Trophoblast cell (in vitro differentiated cells and primary cell): ENCODE measurements at regions not wholly inside any gene's neighbourhood (a gene's known extent, or its start where the extent isn't known, plus 50 kb on each side); places are given as distances from the start of the nearest gene placed in this dataset.
"Not testable (repeated sequence)": the region's sequence is repeated elsewhere in the genome, so short reads cannot be mapped to it uniquely, and the experiment has no call there.

ENCODE experiments used
- DNase-seq, 2 donors: peaks; one replicate each; pipeline ENCODE4 v3.0.0-alpha.2; 2016
- H2AFZ ChIP-seq: 2 replicates; pipeline ENCODE4 v1.6.1; 2013; ENCODE audit warnings: low read length, moderate library complexity, mild to moderate bottlenecking; ENCODE audit not compliant: insufficient read depth, poor library complexity
- H2AK5ac ChIP-seq: 2 replicates; pipeline ENCODE4 v1.6.1; 2013; ENCODE audit warnings: mild to moderate bottlenecking, low read length
- H2BK120ac ChIP-seq: 2 replicates; pipeline ENCODE4 v1.6.1; 2013; ENCODE audit warnings: low read length, mild to moderate bottlenecking, moderate library complexity; ENCODE audit not compliant: insufficient read depth, poor library complexity
- H2BK12ac ChIP-seq: 2 replicates; pipeline ENCODE4 v1.6.1; 2013; ENCODE audit warnings: mild to moderate bottlenecking, low read length, moderate library complexity
- H2BK5ac ChIP-seq: 2 replicates; pipeline ENCODE4 v1.6.1; 2013; ENCODE audit warnings: low read length, low read depth, moderate library complexity, mild to moderate bottlenecking; ENCODE audit not compliant: poor library complexity
- H3K14ac ChIP-seq: 2 replicates; pipeline ENCODE4 v1.6.1; 2013; ENCODE audit warnings: mild to moderate bottlenecking, low read length
- H3K18ac ChIP-seq: 2 replicates; pipeline ENCODE4 v1.6.1; 2013; ENCODE audit warnings: mild to moderate bottlenecking, low read length
- H3K23ac ChIP-seq: 2 replicates; pipeline ENCODE4 v1.6.1; 2013; ENCODE audit warnings: low read length
- H3K27ac ChIP-seq: 2 replicates; pipeline ENCODE4 v1.5.1; 2013; ENCODE audit warnings: low read depth, mild to moderate bottlenecking, inconsistent platforms, low read length, moderate library complexity
- H3K27me3 ChIP-seq: 2 replicates; pipeline ENCODE4 v1.6.1; 2013; ENCODE audit warnings: inconsistent platforms, mild to moderate bottlenecking, low read length, moderate library complexity; ENCODE audit not compliant: insufficient read depth
- H3K36me3 ChIP-seq, 2 experiments: 1 replicate in 1 of 2; 2 replicates in 1 of 2; pipeline ENCODE4 v1.6.1; 2013; ENCODE audit warnings: low read length in 2 of 2, mild to moderate bottlenecking in 2 of 2, moderate library complexity in 1 of 2; ENCODE audit not compliant: insufficient read depth in 2 of 2, control insufficient read depth in 1 of 2
- H3K4ac ChIP-seq: 2 replicates; pipeline ENCODE4 v1.6.1; 2013; ENCODE audit warnings: low read depth, mild to moderate bottlenecking, low read length, moderate library complexity
- H3K4me1 ChIP-seq, 2 experiments: 1 replicate in 1 of 2; 2 replicates in 1 of 2; pipeline ENCODE4 v1.6.1; 2013; ENCODE audit warnings: low read length in 2 of 2, mild to moderate bottlenecking in 2 of 2, moderate library complexity in 1 of 2; ENCODE audit not compliant: insufficient read depth in 2 of 2, control insufficient read depth in 1 of 2
- H3K4me2 ChIP-seq: 2 replicates; pipeline ENCODE4 v1.6.1; 2013; ENCODE audit warnings: inconsistent platforms, mild to moderate bottlenecking, low read length, moderate library complexity
- H3K4me3 ChIP-seq: 2 replicates; pipeline ENCODE4 v1.5.1; 2013; ENCODE audit warnings: mild to moderate bottlenecking, low read depth, low read length, inconsistent platforms
- H3K79me1 ChIP-seq: one replicate; pipeline ENCODE4 v1.6.1; 2013; ENCODE audit warnings: low read length
- H3K79me2 ChIP-seq: 2 replicates; pipeline ENCODE4 v1.6.1; 2013; ENCODE audit warnings: low read length, mild to moderate bottlenecking; ENCODE audit not compliant: control insufficient read depth, insufficient read depth, poor library complexity
- H3K9ac ChIP-seq: 2 replicates; pipeline ENCODE4 v1.6.1; 2013; ENCODE audit warnings: mild to moderate bottlenecking, low read length
- H3K9me3 ChIP-seq: 2 replicates; pipeline ENCODE4 v1.6.1; 2013; ENCODE audit warnings: low read depth, mild to moderate bottlenecking, control low read depth, inconsistent platforms, low read length; ENCODE audit not compliant: insufficient read depth
- H4K12ac ChIP-seq: 2 replicates; pipeline ENCODE4 v1.6.1; 2013; ENCODE audit warnings: low read depth, mild to moderate bottlenecking, low read length, moderate library complexity
- H4K8ac ChIP-seq: 2 replicates; pipeline ENCODE4 v1.6.1; 2013; ENCODE audit warnings: low read depth, mild to moderate bottlenecking, low read length, moderate library complexity
- H4K91ac ChIP-seq: one replicate; pipeline ENCODE4 v1.6.1; 2013; ENCODE audit warnings: low read depth, mild to moderate bottlenecking, low read length, moderate library complexity
- WGBS: extraction: QIAGEN DNeasy Blood & Tissue Kit; methylation state at CpG from one replicate; pipeline ENCODE4 v1.1.7; 2013; ENCODE audit warnings: missing lambda C conversion rate; ENCODE audit not compliant: insufficient read length, insufficient coverage; ENCODE audit errors: extremely low coverage; 5-methylcytosine and 5-hydroxymethylcytosine counted together

DNA sequence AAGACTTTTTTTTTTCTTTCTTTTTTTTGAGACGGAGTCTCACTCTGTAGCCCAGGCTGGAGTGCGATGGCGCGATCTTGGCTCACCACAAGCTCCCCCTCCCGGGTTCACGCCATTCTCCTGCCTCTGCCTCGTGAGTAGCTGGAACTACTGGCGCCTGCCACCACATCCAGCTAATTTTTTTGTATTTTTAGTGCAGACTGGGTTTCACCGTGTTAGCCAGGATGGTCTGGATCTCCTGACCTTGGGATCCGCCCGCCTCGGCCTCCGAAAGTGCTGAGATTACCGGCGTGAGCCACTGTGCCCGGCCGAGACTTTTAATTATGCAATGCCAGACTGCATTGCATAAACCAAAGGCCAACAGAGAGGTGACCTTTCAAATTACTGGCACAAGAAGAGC, 62.6 kb upstream of the GOLGA8Q start:
- H3K79me2 ChIP-seq, H3K79me1 ChIP-seq, H4K91ac ChIP-seq, H3K36me3 ChIP-seq, H3K4me2 ChIP-seq, H4K12ac ChIP-seq, H3K14ac ChIP-seq, H2BK5ac ChIP-seq, H3K23ac ChIP-seq, H2BK120ac ChIP-seq, H4K8ac ChIP-seq, H3K4me1 ChIP-seq, H2BK12ac ChIP-seq, H2AK5ac ChIP-seq, H3K18ac ChIP-seq, H3K4me3 ChIP-seq, H3K27ac ChIP-seq, H3K27me3 ChIP-seq, H2AFZ ChIP-seq, H3K9me3 ChIP-seq, H3K9ac ChIP-seq, H3K4ac ChIP-seq: not testable (repeated sequence)
- DNase-seq: peak in 1 of 2 donors; percentile 0
- WGBS: no CpG with 5 or more reads among the region's 17 CpGs

DNA sequence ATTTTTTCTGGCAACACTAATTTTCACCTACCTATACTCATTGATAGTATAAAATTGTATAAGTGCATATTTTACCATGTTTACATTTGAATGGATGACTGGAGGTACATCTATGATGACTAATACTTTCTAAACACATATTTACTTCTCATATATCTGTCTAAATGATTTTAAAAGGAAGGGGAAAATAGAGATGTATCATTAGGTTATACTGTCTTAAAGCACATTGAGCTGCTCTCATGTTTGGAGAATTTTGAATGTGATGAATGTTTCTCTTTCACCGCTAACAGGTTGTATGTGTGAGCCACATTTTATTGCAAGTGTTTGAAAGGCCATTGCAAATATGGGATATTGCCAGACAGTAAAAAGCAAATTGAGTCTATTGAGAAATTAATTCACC, 61.5 kb upstream of the GOLGA8Q start:
- H3K27me3 ChIP-seq, H4K91ac ChIP-seq, H2BK12ac ChIP-seq, H3K4ac ChIP-seq, H2BK5ac ChIP-seq, H3K14ac ChIP-seq, H2AFZ ChIP-seq, H2AK5ac ChIP-seq, H3K79me2 ChIP-seq, H3K36me3 ChIP-seq, H2BK120ac ChIP-seq, H4K12ac ChIP-seq, H3K9ac ChIP-seq, H3K4me3 ChIP-seq, H3K9me3 ChIP-seq, H3K4me1 ChIP-seq, H3K79me1 ChIP-seq, H3K4me2 ChIP-seq, H3K27ac ChIP-seq, H4K8ac ChIP-seq, H3K18ac ChIP-seq, DNase-seq, H3K23ac ChIP-seq: not testable (repeated sequence)
- no CpG with 5 or more reads among the region's 1 CpG for WGBS

DNA sequence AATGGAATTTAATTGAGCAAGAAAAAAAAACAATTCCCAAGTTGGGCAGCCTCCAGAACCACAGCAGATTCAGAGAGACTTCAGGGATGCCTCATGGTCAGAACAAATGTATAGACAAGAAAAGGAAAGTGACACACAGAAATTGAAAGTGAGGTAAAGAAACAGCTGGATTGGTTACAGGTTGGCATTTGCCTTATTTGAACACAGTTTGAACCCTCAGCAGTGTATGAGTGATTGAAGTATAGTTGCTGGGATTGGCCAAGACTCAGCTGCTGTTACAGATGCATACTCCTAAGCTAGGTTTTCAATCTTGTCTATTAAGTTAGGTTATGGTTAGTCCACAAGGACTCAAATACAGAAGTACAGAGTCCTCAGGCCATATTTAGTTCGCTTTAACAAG, 57.9 kb upstream of the GOLGA8Q start:
- not testable (repeated sequence) for H3K4me1 ChIP-seq

DNA sequence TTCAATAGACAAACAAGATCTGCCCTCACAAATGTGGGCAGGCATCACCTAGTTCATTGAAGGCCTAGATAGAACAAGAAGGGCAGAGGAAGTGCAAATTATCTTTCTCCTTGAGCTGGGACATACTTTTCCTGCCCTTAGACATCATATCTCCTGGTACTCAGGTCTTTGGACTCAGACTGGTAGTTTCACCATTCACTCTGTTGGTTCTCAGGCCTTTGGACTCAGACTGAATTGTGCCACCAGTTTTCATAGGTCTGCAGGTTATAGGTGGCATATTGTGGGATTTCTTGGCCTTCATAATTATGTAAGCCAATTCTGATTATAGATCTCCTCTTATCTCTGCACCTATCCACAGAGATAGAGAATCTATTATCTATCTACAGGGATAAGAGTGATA, 54.6 kb upstream of the GOLGA8Q start:
- not testable (repeated sequence) for H3K36me3 ChIP-seq, H3K27me3 ChIP-seq, H2BK12ac ChIP-seq, H2AFZ ChIP-seq, H3K79me2 ChIP-seq, H3K18ac ChIP-seq, H4K12ac ChIP-seq, H3K4ac ChIP-seq, H3K23ac ChIP-seq, H3K27ac ChIP-seq, H3K9me3 ChIP-seq, H3K4me2 ChIP-seq, H3K9ac ChIP-seq, H4K91ac ChIP-seq, H3K14ac ChIP-seq, H4K8ac ChIP-seq, H2BK5ac ChIP-seq, H3K4me3 ChIP-seq, H3K4me1 ChIP-seq, H2BK120ac ChIP-seq, H3K79me1 ChIP-seq, H2AK5ac ChIP-seq, DNase-seq

More for the DNA sequence above, 57.9 kb upstream of the GOLGA8Q start:
- H3K9ac ChIP-seq, H4K8ac ChIP-seq, H2BK120ac ChIP-seq, H3K4me3 ChIP-seq, H3K79me2 ChIP-seq, H3K27me3 ChIP-seq, H3K14ac ChIP-seq, H3K4ac ChIP-seq, H3K18ac ChIP-seq, H2AFZ ChIP-seq, H3K36me3 ChIP-seq, H4K12ac ChIP-seq, H3K4me2 ChIP-seq, H2BK12ac ChIP-seq, H2AK5ac ChIP-seq, H2BK5ac ChIP-seq, H4K91ac ChIP-seq, H3K79me1 ChIP-seq, H3K23ac ChIP-seq, H3K27ac ChIP-seq, H3K9me3 ChIP-seq, DNase-seq: not testable (repeated sequence)
- WGBS: no CpG with 5 or more reads among the region's 1 CpG

DNA sequence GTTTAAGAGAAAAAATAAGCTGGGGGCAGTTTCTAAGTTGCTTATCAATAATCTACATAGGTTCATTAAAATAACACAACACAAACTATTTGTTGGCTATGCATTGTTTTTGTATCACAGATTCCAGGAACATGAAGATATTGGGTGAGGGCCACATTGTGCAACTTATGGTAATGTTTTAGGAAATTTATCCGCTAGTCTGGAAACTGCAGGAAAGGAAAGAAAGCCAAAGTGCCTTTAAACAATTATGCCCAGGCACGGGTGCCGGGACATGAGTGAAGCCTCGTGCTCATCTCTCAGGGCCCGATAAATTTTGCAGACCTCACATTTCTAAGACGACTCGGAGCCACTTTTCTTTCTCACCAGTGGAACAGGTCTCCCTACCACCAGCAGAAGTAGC, 52.6 kb upstream of the GOLGA8Q start:
- not testable (repeated sequence) for H3K27ac ChIP-seq, H3K18ac ChIP-seq, H3K36me3 ChIP-seq, H3K9ac ChIP-seq, H3K4ac ChIP-seq, H4K12ac ChIP-seq, H3K79me1 ChIP-seq, H3K9me3 ChIP-seq, H2BK12ac ChIP-seq, H3K4me3 ChIP-seq, H4K8ac ChIP-seq, H2AFZ ChIP-seq, H2BK5ac ChIP-seq, H3K14ac ChIP-seq, H3K4me1 ChIP-seq, H2BK120ac ChIP-seq, H2AK5ac ChIP-seq, H3K79me2 ChIP-seq, H3K23ac ChIP-seq, H4K91ac ChIP-seq, H3K4me2 ChIP-seq, H3K27me3 ChIP-seq, DNase-seq
- no CpG with 5 or more reads among the region's 7 CpGs for WGBS
